ENCODE measurements at regions not wholly inside any gene's neighbourhood (a gene's known extent, or its start where the extent isn't known, plus 50 kb on each side); places are given as distances from the start of the nearest gene placed in this dataset.

- DNase-seq (ENCODE audit: low read depth) = no peak
- no peak for TF ChIP-seq CTCF (IDR thresholded peaks at IDR 0.05; ENCODE audit: low read depth, low read length, missing control alignments)
- H3K4me3 ChIP-seq (ENCODE audit: low read depth, low read length) = no peak overlapping the region
Observed at GRCh38 chr11:69954756-69955155, 123.4 kb upstream of the ANO1 start.

- DNase-seq (ENCODE audit: low read depth) = no peak
- no peak for TF ChIP-seq CTCF (IDR thresholded peaks at IDR 0.05; ENCODE audit: low read depth, low read length, missing control alignments)
- H3K4me3 ChIP-seq (ENCODE audit: low read depth, low read length) = no peak overlapping the region
Observed at GRCh38 chr11:69956669-69957190, 121.4 kb upstream of the ANO1 start.

GRCh38 chr11:69957849-69958248 lies 120.3 kb upstream of the ANO1 start:
- DNase-seq (ENCODE audit: low read depth) = no peak
- no peak for TF ChIP-seq CTCF (IDR thresholded peaks at IDR 0.05; ENCODE audit: low read depth, low read length, missing control alignments)
- H3K4me3 ChIP-seq (ENCODE audit: low read depth, low read length) = no peak overlapping the region

DNA sequence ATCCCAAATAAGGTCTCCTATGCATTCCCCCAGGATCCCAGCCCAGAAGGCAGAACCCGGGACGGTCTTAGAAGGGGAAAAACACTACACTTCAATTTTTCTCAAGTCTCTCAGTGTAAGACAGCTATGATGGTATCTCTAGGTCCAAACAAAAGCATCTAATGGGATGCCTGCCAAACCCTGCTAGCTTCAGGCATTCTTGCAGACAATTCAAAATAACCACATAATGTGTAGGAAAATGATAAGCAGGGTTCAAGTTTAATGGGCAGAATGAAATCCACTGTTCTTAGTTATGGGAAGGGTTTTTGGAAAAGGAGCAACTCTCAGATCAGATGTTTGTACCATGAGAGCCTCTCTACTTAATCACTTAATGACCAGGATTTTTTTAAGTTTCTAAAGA lies 119.8 kb upstream of the ANO1 start:
- H3K4me3 ChIP-seq (ENCODE audit: low read depth, low read length) = no peak overlapping the region
- no peak for DNase-seq (ENCODE audit: low read depth)
- no peak for TF ChIP-seq CTCF (IDR thresholded peaks at IDR 0.05; ENCODE audit: low read depth, low read length, missing control alignments)

DNA sequence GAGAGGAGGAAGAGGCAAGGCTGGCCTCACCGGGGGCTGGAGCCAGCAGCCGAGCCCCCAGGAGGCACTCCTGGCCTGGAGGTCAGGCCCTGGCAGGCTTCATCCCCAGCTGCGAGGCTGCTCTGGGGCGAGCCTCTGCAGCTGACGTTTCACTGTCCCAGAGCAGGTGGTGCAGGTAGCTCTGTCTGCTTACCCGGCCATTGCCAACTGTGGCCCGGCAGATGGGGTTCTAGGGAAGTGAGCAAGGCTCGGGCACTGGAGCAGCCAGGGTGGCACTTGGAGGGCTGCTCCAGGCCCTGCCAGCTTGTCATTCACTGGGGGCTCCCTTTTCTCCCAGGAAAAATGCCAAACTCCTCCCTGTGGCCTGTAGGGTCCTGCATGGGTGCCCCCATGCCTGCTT lies 118.7 kb upstream of the ANO1 start:
- TF ChIP-seq CTCF (IDR thresholded peaks at IDR 0.05; ENCODE audit: low read depth, low read length, missing control alignments) = no peak
- DNase-seq (ENCODE audit: low read depth) = no peak
- no peak overlapping the region for H3K4me3 ChIP-seq (ENCODE audit: low read depth, low read length)

DNA sequence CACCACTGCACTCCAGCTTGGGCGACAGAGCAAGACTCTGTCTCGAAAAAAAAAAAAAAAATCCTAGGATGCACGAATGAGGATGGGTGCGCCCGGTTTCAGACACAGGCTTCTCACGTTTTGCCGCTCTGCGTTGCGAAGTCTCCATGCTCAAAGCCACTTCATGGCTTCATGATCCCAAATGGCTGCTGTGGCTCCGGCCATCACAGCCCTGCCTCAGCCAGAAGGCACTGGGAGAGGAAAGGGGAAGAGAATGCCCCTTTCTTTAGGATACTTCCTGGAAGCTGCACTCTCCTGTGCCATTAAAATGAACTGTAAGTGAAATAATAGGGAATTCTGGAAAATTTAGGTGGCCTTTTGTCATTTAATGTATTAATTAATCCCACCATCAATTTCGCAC lies 116.4 kb upstream of the ANO1 start:
- no peak overlapping the region for H3K4me3 ChIP-seq (ENCODE audit: low read depth, low read length)
- no peak for TF ChIP-seq CTCF (IDR thresholded peaks at IDR 0.05; ENCODE audit: low read depth, low read length, missing control alignments)
- no peak for DNase-seq (ENCODE audit: low read depth)

DNA sequence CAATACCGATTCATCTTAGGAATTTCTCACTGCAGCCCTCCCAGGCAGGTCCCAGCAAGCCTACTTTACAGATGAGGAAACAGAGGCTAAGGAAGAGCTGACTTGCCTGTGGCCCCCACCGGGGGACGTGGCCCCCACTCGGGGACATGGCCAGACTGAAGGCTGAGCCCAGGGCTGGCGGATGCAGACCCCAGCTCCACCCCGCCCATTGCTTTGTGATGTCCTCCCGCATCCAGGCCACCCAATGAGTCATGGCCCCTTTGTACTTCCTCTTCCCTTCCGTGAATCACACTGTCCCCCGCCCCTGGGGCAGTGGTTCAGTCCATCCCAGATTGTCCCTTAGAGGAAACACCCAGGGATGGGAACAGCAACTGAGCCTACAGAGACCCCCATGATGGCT lies 116.0 kb upstream of the ANO1 start:
- no peak for DNase-seq (ENCODE audit: low read depth)
- TF ChIP-seq CTCF (IDR thresholded peaks at IDR 0.05; ENCODE audit: low read depth, low read length, missing control alignments) = no peak
- H3K4me3 ChIP-seq (ENCODE audit: low read depth, low read length) = no peak overlapping the region

Data from GM12864 (cell line).